Dedifferentiated amniotic fluid mesenchymal stem cell (primary cell): ENCODE measurements at regions not wholly inside any gene's neighbourhood (a gene's known extent, or its start where the extent isn't known, plus 50 kb on each side); places are given as distances from the start of the nearest gene placed in this dataset.
"Not testable (repeated sequence)": the region's sequence is repeated elsewhere in the genome, so short reads cannot be mapped to it uniquely, and the experiment has no call there.

ENCODE experiments used
- DNase-seq: peaks from one replicate; pipeline ENCODE4 v3.0.0-alpha.2; 2016; ENCODE audit errors: extremely low spot score

- DNase-seq, result no peak
Observed at GRCh38 chr2:128611421-128612320, 293.0 kb upstream of the HS6ST1 start.

DNA sequence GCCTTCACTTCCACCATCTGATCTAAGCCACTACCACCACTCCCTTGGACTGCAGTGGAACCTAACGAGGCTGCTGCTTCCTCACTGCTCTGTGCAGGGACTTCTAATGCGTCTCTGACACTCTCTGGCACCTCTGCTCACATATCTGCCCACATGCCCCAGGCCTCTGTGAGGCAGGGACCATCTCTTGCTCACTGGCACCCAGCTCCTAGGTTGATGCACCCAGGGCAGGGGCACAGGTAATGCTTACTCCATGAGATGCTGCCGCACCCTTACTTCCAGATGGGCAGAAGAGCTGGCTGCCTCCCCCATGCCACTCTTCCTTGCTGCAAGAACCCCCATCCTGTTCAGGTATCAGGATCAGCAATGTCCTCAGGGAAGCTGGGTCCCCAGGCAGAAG, 294.0 kb upstream of the HS6ST1 start:
- no peak for DNase-seq

GRCh38 chr2:128613351-128613750, 294.7 kb upstream of the HS6ST1 start:
- no peak for DNase-seq

- no peak for DNase-seq
Observed at GRCh38 chr2:128613876-128614275, 295.2 kb upstream of the HS6ST1 start.

DNA sequence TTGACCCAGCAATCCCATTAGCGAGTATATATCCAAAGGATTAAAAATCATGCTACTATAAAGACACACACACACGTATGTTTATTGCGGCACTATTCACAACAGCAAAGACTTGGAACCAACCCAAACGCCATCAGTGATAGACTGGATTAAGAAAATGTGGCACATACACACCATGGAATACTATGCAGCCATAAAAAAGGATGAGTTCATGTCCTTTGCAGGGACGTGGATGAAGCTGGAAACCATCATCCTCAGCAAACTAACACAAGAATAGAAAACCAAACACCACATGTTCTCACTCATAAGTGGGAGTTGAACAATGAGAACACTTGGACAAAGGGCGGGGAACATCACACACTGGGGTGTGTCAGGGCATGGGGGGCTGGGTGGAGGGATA, 296.2 kb upstream of the HS6ST1 start:
- DNase-seq, result not testable (repeated sequence)

DNA sequence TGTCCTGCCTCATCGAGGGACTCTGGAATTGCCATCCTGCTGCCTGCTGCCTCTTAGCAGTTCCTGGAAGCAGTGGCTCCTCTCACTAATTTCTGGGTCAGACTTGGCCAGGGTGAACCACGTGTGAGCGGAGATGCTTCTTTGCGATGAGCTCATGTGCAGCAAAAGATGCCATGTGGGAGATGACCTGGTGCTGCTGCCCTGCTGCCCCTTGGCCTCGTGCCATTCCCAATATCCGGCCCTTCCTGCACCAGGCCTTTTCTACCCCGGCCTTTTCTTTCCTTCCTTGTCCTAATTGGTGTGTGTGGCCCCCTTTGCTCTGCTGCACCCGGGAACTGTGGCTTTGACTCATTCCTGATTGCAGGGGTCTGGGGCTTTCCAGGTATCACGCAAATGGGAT, 296.9 kb upstream of the HS6ST1 start:
- no peak for DNase-seq

GRCh38 chr2:128617029-128617590, 298.4 kb upstream of the HS6ST1 start:
- no peak for DNase-seq

DNA sequence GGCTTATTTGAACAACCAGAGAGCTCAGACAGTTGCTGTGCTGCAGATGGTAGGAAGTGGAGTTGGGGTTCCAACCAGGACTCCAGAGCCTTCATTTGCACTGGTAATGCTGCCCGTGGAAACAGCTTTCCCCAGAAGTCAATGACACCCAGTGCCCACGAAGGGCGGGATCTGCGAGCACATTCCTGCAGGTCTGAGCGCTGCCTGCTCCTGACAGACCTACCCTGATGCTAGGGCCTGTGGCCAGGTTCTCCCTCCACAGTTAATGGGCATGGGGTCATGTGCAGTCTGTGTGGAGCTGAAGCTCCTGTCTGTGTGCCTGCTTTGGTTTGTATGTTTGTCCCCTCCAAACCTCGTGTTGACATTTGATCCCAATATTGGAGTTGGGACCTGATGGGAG, 299.0 kb upstream of the HS6ST1 start:
- no peak for DNase-seq

GRCh38 chr2:128618642-128619041, 300.0 kb upstream of the HS6ST1 start:
- DNase-seq, result no peak

GRCh38 chr2:128619471-128620325, 301.0 kb upstream of the HS6ST1 start:
- no peak for DNase-seq

DNA sequence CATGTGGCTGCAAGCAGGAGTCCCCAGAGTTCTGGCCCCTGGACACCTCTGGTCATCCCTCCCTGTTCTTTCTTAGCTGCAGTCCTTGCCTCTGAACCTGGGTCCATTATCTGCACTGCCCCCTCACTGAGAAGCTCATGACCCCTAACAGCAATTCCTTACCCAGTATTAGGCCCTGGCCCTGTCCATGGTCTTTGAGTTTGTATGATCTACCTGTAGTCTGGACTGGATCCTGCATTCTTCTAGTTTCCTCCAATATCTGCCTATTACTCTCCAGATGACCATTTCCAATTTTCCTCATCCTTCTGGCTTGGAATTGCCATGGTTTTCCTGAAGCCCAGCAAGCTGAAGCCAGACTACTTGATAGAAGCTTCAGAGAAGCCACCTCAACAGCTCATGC, 302.4 kb upstream of the HS6ST1 start:
- DNase-seq, result no peak

DNA sequence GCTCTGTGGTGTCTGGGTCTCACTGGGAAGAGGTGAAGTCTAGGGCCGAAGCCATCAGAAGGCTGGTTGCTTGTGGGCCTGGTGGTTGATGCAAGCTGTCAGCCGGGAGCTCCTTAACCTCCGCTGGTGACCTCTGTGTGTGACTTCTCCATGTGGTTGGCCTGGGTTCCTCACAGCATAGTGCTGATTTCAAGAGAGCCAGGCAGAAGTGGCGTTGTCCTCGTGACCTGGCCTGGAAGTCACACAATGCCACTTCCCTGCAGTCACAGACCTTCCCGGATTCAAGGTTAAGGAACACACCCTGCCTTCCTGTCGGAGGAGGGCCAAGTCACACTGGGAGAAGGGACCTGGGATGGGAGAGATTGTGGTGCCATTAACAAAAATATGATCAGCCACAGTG, 303.7 kb upstream of the HS6ST1 start:
- no peak for DNase-seq

GRCh38 chr2:128622955-128623620, 304.4 kb upstream of the HS6ST1 start:
- no peak for DNase-seq

DNA sequence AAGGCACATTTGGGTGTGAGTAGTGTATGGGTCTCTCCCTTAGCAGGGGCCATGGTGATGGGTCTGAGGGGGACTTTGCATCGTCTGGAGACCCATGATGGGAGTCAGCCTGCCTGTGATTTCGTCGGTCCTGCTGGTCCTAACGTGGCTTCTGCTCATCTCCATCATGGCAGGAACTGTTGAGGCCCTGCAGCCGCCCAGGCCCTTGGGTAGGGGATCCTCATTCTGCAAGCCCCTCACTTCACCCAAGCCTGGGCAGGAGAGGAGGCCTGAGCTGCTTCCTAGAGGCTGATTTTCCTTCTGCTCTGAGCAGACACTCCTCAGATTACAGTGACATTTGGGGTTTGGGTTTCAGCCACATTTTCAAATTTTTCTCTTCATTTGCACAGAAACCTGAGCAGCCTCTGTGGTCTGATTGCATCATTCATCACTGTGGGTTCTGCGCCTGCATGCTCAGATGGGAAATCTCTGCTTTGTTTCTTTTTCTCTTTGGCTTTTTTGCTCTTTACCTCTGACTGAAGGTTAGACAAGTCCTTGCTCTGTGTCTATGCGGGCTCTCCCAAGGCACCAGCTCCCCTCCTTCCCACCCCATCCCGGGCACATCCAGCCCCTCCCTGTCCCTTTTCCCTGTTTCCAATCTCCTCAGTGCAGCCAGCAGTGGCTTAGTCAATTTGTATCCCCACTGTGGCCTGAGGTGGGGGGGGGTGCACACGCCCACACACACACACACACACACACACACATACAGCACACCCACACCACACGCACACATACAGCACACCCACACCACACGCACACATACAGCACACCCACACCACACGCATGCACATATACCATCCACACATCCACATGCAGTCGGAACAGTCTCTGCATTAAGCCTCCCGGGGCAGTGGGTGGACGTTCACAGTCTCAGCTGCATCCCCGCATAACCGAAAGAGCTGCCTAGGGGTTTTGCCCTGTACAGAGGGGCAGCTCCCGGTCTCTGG, 305.4 kb upstream of the HS6ST1 start:
- DNase-seq, result peak; percentile 95

DNA sequence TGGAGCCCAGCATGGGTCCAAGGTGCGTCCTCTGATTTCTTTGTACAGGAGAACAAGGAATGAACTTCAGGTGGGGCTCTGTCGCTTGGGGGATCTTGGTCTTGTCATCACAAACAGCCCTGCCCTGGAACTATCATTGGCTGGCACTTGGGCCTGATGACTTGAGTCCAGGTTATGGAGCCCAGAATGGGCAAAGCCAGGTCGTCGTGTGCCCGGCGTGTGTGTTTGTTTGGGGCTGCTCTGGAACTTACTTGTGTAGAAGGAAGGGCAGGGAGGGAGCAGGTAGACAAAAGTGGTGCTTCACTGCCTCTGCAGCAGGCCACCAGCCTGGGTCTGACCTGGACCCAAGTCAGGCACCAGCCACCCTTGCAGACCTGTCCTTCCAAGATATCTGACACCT, 306.3 kb upstream of the HS6ST1 start:
- no peak for DNase-seq

DNA sequence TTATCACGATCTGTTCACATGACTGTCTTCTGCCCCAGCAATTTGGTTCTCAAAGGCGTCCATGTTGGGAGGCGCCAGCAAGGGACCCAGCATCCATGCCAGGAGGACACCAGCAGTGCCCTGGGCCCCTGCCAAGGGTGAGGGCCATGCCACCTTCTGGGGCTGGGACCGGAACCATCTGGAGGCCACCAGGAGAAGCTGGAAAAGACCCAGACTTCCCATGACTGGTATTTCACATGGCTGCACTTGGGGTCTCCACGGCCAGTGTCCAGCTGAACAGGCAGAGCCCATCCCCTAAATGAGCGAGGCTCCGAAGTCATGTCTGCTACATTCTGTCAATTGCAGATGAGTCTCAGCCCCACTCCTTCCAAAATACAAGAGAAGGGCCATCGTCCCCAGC, 306.8 kb upstream of the HS6ST1 start:
- DNase-seq, result no peak

- DNase-seq, result no peak
Observed at GRCh38 chr2:128625963-128626759, 307.5 kb upstream of the HS6ST1 start.

GRCh38 chr2:128626760-128627511, 308.3 kb upstream of the HS6ST1 start:
- DNase-seq, result no peak

- DNase-seq, result no peak
Observed at GRCh38 chr2:128628206-128628605, 309.5 kb upstream of the HS6ST1 start.
